ENCODE measurements at regions not wholly inside any gene's neighbourhood (a gene's known extent, or its start where the extent isn't known, plus 50 kb on each side); places are given as distances from the start of the nearest gene placed in this dataset.

DNA sequence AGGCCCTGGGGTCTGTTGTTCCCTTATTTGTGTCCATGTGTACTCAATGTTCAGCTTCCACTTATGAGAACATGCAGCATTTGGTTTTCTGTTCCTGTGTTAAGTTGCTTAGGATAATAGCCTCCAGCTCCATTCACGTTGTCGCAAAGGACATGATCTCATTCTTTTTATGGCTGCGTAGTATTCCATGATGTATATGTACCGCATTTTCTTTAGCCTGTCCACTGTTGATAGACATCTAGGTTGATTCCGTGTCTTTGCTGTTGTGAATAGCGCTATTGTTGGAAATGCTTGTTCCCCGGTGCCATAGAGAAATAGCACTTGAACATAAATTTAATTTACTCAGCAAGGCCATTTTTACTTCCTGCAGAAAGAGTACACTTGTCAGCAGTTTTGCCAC is 51.3 kb upstream of the EPAS1 start:
- Mint-ChIP-seq H3K27ac (no peak overlapping the region), H3K4me1 (ENCODE audit: low read depth) (peaks cover 4% of the 10 kb centered on the region), H3K36me3 (ENCODE audit: low read depth) (no peaks in the 10 kb centered on the region), H3K4me3 (no peak overlapping the region), H3K9me3 (peaks cover 2% of the 10 kb centered on the region), H3K27me3 (no peaks in the 10 kb centered on the region)
- Histone ChIP-seq H3K9me3 (ENCODE audit: control insufficient read depth in 1 of 2, insufficient read depth in 1 of 2, low read length in 2 of 2) (no peaks in the 10 kb centered on the region), H3K27ac (ENCODE audit: low read depth in 1 of 2, low read length in 2 of 2) (no peak overlapping the region), H3K27me3 (ENCODE audit: control insufficient read depth in 1 of 2, insufficient read depth in 2 of 2, low read length in 2 of 2) (no peaks in the 10 kb centered on the region), H3K36me3 (ENCODE audit: insufficient read depth, low read length) (no peaks in the 10 kb centered on the region), H3K4me3 (ENCODE audit: low read length) (no peak overlapping the region), H3K4me1 (ENCODE audit: insufficient read depth, low read length) (no peaks in the 10 kb centered on the region)
- CTCF ChIA-PET: no interaction called here
- POLR2A ChIA-PET: no interaction called here
- TF ChIP-seq, protein P1, sequence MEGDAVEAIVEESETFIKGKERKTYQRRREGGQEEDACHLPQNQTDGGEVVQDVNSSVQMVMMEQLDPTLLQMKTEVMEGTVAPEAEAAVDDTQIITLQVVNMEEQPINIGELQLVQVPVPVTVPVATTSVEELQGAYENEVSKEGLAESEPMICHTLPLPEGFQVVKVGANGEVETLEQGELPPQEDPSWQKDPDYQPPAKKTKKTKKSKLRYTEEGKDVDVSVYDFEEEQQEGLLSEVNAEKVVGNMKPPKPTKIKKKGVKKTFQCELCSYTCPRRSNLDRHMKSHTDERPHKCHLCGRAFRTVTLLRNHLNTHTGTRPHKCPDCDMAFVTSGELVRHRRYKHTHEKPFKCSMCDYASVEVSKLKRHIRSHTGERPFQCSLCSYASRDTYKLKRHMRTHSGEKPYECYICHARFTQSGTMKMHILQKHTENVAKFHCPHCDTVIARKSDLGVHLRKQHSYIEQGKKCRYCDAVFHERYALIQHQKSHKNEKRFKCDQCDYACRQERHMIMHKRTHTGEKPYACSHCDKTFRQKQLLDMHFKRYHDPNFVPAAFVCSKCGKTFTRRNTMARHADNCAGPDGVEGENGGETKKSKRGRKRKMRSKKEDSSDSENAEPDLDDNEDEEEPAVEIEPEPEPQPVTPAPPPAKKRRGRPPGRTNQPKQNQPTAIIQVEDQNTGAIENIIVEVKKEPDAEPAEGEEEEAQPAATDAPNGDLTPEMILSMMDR (IDR thresholded peaks at IDR 0.05): no peak
- intact Hi-C loops (cut with DNase I, micrococcal nuclease): no loop called here
- DNase-seq (no peak), ATAC-seq (ENCODE audit: poor library complexity) (no peak)

DNA sequence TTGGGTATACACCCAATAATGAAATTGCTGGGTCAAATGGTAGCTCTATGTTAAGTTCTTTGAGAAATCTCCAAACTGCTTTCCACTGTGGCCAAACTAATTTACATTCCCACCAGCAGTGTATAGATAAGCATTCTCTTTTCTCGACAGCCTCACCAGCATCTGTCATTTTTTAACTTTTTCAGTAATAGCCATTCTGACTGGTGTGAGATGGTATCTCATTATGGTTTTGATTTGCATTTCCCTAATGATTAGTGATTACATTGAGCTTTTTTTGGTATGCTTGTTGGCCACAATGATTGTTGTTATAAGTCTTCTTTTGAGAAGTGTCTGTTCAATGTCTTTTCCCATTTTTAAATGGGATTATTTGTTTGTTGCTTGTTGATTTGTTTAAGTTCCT is 50.4 kb upstream of the EPAS1 start:
- TF ChIP-seq, protein P1 (IDR thresholded peaks at IDR 0.05): no peak
- Histone ChIP-seq H3K27ac (ENCODE audit: low read depth in 1 of 2, low read length in 2 of 2) (no peak overlapping the region), H3K4me3 (ENCODE audit: low read length) (no peak overlapping the region), H3K36me3 (ENCODE audit: insufficient read depth, low read length) (no peaks in the 10 kb centered on the region), H3K9me3 (ENCODE audit: control insufficient read depth in 1 of 2, insufficient read depth in 1 of 2, low read length in 2 of 2) (no peaks in the 10 kb centered on the region), H3K4me1 (ENCODE audit: insufficient read depth, low read length) (no peaks in the 10 kb centered on the region), H3K27me3 (ENCODE audit: control insufficient read depth in 1 of 2, insufficient read depth in 2 of 2, low read length in 2 of 2) (no peaks in the 10 kb centered on the region)
- POLR2A ChIA-PET: interaction anchor here (0.7 kb wide), 1 partner anchor 22 kb away, joined by 3 read pairs; no protein-coding TSS in a partner anchor
- intact Hi-C loops (cut with DNase I, micrococcal nuclease): no loop called here
- H3K4me3 Mint-ChIP-seq: no peak overlapping the region
- ATAC-seq (ENCODE audit: poor library complexity): no peak
- CTCF ChIA-PET: no interaction called here
- no peaks in the 10 kb centered on the region for H3K36me3 Mint-ChIP-seq (ENCODE audit: low read depth)
- peaks cover 2% of the 10 kb centered on the region for H3K9me3 Mint-ChIP-seq
- H3K4me1 Mint-ChIP-seq (ENCODE audit: low read depth): no peaks in the 10 kb centered on the region
- no peak overlapping the region for H3K27ac Mint-ChIP-seq
- no peaks in the 10 kb centered on the region for H3K27me3 Mint-ChIP-seq
- DNase-seq: no peak
